Head of caudate nucleus (tissue), 42 donors: ENCODE measurements at regions not wholly inside any gene's neighbourhood (a gene's known extent, or its start where the extent isn't known, plus 50 kb on each side); places are given as distances from the start of the nearest gene placed in this dataset.
"Not testable (repeated sequence)": the region's sequence is repeated elsewhere in the genome, so short reads cannot be mapped to it uniquely, and the experiment has no call there.

Experiments used
- DNase-seq, 42 donors: peaks; one replicate each; pipeline versions ENCODE4 v3.0.0 to v3.0.0-alpha.2; 2020 to 2021; ENCODE audit warnings: mixed read lengths in 7 of 42
- intact Hi-C: fragments of 100-400 bp; cut with DNase I; formaldehyde crosslinking; loops from one replicate; pipeline ENCODE4 v1.15.0; 2022

GRCh38 chr1:57546549-57547330, 122.9 kb upstream of the DAB1 start:
- no peak for DNase-seq
- intact Hi-C loops, result no loop called here

- intact Hi-C loops, result no loop called here
- DNase-seq, result no peak
These were observed 120.5 kb upstream of the DAB1 start for GRCh38 chr1:57544345-57544744.

- DNase-seq, result no peak
- intact Hi-C loops, result no loop called here
These were observed 113.0 kb upstream of the DAB1 start for GRCh38 chr1:57536749-57537423.

GRCh38 chr1:57532299-57532698, 108.4 kb upstream of the DAB1 start:
- intact Hi-C loops, result no loop called here
- no peak for DNase-seq

- intact Hi-C loops, DNase-seq: not testable (repeated sequence)
These were observed 107.0 kb upstream of the DAB1 start for GRCh38 chr1:57530911-57531260.

GRCh38 chr1:57530206-57530910, 106.5 kb upstream of the DAB1 start:
- DNase-seq, result no peak
- intact Hi-C loops, result no loop called here

GRCh38 chr1:57522575-57522974, 98.7 kb upstream of the DAB1 start:
- DNase-seq, result no peak
- intact Hi-C loops, result no loop called here

- intact Hi-C loops, result no loop called here
- DNase-seq, result no peak
These were observed 97.1 kb upstream of the DAB1 start for GRCh38 chr1:57520743-57521515.

- intact Hi-C loops, result no loop called here
- DNase-seq, result no peak
These were observed 94.6 kb upstream of the DAB1 start for GRCh38 chr1:57518496-57518895.

- intact Hi-C loops, result no loop called here
These were observed 93.9 kb upstream of the DAB1 start for GRCh38 chr1:57517587-57518374.

GRCh38 chr1:57512386-57512785, 88.5 kb upstream of the DAB1 start:
- DNase-seq, result no peak
- intact Hi-C loops, result no loop called here

More at GRCh38 chr1:57517587-57518374, 93.9 kb upstream of the DAB1 start:
- no peak for DNase-seq

GRCh38 chr1:57506941-57507340, 83.1 kb upstream of the DAB1 start:
- intact Hi-C loops, result no loop called here
- no peak for DNase-seq

GRCh38 chr1:57503337-57503736, 79.5 kb upstream of the DAB1 start:
- intact Hi-C loops, result no loop called here
- no peak for DNase-seq

- intact Hi-C loops, result no loop called here
- no peak for DNase-seq
These were observed 76.4 kb upstream of the DAB1 start for GRCh38 chr1:57500136-57500830.

GRCh38 chr1:57494530-57495079, 70.7 kb upstream of the DAB1 start:
- intact Hi-C loops, result no loop called here
- DNase-seq, result no peak

GRCh38 chr1:57492586-57493226, 68.8 kb upstream of the DAB1 start:
- intact Hi-C loops, result no loop called here
- no peak for DNase-seq

- intact Hi-C loops, result no loop called here
- no peak for DNase-seq
These were observed 65.6 kb upstream of the DAB1 start for GRCh38 chr1:57489358-57490036.
